Activated T-cell treated with anti-CD3 and anti-CD28 coated beads for 24 hours (primary cell): ENCODE measurements at regions not wholly inside any gene's neighbourhood (a gene's known extent, or its start where the extent isn't known, plus 50 kb on each side); places are given as distances from the start of the nearest gene placed in this dataset.

ENCODE experiments used
- DNase-seq: peaks from one replicate; pipeline ENCODE4 v3.0.0-alpha.2; 2020; ENCODE audit warnings: low read depth

- DNase-seq, result no peak
These were observed 281.7 kb upstream of the ATP5MC3 start for GRCh38 chr2:175463169-175463568.

GRCh38 chr2:175462246-175462645 lies 280.7 kb upstream of the ATP5MC3 start:
- DNase-seq, result no peak

- DNase-seq, result no peak
These were observed 280.3 kb upstream of the ATP5MC3 start for GRCh38 chr2:175461839-175462238.

- DNase-seq, result no peak
These were observed 276.5 kb upstream of the ATP5MC3 start for GRCh38 chr2:175457895-175458448.

- DNase-seq, result no peak
These were observed 273.5 kb upstream of the ATP5MC3 start for GRCh38 chr2:175454953-175455389.

- no peak for DNase-seq
These were observed 268.7 kb upstream of the ATP5MC3 start for GRCh38 chr2:175450029-175450760.

GRCh38 chr2:175449616-175450015 lies 268.1 kb upstream of the ATP5MC3 start:
- no peak for DNase-seq

GRCh38 chr2:175446201-175446600 lies 264.7 kb upstream of the ATP5MC3 start:
- no peak for DNase-seq

GRCh38 chr2:175445281-175445680 lies 263.8 kb upstream of the ATP5MC3 start:
- DNase-seq, result no peak

GRCh38 chr2:175442441-175442840 lies 260.9 kb upstream of the ATP5MC3 start:
- DNase-seq, result no peak

- DNase-seq, result no peak
These were observed 259.8 kb upstream of the ATP5MC3 start for GRCh38 chr2:175441181-175441761.

GRCh38 chr2:175439416-175439815 lies 257.9 kb upstream of the ATP5MC3 start:
- no peak for DNase-seq

- DNase-seq, result no peak
These were observed 255.7 kb upstream of the ATP5MC3 start for GRCh38 chr2:175437167-175437566.

- DNase-seq, result no peak
These were observed 254.6 kb upstream of the ATP5MC3 start for GRCh38 chr2:175436076-175436475.

- no peak for DNase-seq
These were observed 253.5 kb upstream of the ATP5MC3 start for GRCh38 chr2:175435012-175435411.

GRCh38 chr2:175432793-175433192 lies 251.3 kb upstream of the ATP5MC3 start:
- no peak for DNase-seq

- DNase-seq, result no peak
These were observed 250.5 kb upstream of the ATP5MC3 start for GRCh38 chr2:175432021-175432420.

GRCh38 chr2:175431101-175431946 lies 249.8 kb upstream of the ATP5MC3 start:
- DNase-seq, result no peak

GRCh38 chr2:175430236-175430635 lies 248.7 kb upstream of the ATP5MC3 start:
- DNase-seq, result no peak

GRCh38 chr2:175418224-175418835 lies 236.8 kb upstream of the ATP5MC3 start:
- no peak for DNase-seq

- DNase-seq, result no peak
These were observed 233.5 kb upstream of the ATP5MC3 start for GRCh38 chr2:175414882-175415487.
